Astrocyte (in vitro differentiated cells and primary cell): ENCODE measurements at regions not wholly inside any gene's neighbourhood (a gene's known extent, or its start where the extent isn't known, plus 50 kb on each side); places are given as distances from the start of the nearest gene placed in this dataset.

Experiments used
- EZH2 ChIP-seq: IDR thresholded peaks from 2 replicates; pipeline ENCODE4 v1.6.1; 2012; ENCODE audit warnings: mild to moderate bottlenecking, low read length, inconsistent platforms; ENCODE audit not compliant: insufficient read depth
- TF ChIP-seq, protein P1 (sequence below): IDR thresholded peaks from 2 replicates; pipeline ENCODE4 v1.5.1; 2011; ENCODE audit warnings: low read depth, mild to moderate bottlenecking, inconsistent platforms, low read length, moderate library complexity; ENCODE audit not compliant: insufficient read depth

DNA sequence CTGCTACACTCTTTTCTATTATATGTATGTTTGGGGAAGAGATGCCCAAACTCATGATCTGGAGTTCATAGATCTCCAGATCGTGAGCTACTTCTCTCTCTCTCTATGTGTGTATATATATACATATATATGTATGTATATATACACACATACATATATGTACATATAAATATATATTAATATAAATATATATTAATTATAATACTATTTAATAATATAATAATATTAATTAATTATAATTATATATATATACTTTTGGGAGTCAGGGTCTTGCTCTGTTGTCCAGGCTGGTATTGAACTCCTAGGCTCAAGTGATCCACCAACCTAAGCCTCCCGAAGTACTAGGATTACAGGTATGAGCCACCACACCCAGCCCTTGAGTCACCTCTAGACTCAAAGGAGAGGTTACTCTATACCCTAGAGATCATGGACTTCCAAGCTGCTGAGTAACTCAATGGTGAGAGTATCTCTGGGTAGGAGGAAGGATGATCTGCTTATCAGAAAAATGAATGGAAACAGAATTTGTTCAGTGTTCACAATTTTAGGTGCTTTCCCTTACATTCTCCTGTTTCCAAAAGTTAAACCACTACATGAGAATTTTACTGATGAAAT, 463.5 kb upstream of the TRIB2 start:
- TF ChIP-seq, protein P1, sequence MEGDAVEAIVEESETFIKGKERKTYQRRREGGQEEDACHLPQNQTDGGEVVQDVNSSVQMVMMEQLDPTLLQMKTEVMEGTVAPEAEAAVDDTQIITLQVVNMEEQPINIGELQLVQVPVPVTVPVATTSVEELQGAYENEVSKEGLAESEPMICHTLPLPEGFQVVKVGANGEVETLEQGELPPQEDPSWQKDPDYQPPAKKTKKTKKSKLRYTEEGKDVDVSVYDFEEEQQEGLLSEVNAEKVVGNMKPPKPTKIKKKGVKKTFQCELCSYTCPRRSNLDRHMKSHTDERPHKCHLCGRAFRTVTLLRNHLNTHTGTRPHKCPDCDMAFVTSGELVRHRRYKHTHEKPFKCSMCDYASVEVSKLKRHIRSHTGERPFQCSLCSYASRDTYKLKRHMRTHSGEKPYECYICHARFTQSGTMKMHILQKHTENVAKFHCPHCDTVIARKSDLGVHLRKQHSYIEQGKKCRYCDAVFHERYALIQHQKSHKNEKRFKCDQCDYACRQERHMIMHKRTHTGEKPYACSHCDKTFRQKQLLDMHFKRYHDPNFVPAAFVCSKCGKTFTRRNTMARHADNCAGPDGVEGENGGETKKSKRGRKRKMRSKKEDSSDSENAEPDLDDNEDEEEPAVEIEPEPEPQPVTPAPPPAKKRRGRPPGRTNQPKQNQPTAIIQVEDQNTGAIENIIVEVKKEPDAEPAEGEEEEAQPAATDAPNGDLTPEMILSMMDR = no peak
- TF ChIP-seq EZH2 = no peak
